ENCODE measurements at regions not wholly inside any gene's neighbourhood (a gene's known extent, or its start where the extent isn't known, plus 50 kb on each side); places are given as distances from the start of the nearest gene placed in this dataset.

DNA sequence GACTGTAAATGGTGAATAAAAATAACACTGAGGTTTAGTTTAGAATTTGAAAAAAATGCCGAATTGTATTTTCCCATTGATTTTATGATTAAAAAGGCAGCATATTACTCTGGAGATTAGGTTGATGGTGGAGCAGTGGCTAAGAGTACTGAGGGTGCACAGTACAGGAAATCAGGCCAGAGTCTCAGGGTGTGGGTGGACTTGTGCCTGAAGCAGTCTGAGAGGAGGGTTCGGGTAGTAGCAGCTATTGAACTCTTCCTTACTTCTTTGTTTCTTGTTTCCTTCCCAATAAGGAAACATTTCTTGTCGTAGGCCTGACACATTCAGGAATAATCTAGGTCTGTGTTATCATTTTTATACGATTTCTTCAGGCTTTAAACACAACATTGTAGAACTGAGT is 319.0 kb upstream of the MBL2 start:
- TF ChIP-seq, protein P1, sequence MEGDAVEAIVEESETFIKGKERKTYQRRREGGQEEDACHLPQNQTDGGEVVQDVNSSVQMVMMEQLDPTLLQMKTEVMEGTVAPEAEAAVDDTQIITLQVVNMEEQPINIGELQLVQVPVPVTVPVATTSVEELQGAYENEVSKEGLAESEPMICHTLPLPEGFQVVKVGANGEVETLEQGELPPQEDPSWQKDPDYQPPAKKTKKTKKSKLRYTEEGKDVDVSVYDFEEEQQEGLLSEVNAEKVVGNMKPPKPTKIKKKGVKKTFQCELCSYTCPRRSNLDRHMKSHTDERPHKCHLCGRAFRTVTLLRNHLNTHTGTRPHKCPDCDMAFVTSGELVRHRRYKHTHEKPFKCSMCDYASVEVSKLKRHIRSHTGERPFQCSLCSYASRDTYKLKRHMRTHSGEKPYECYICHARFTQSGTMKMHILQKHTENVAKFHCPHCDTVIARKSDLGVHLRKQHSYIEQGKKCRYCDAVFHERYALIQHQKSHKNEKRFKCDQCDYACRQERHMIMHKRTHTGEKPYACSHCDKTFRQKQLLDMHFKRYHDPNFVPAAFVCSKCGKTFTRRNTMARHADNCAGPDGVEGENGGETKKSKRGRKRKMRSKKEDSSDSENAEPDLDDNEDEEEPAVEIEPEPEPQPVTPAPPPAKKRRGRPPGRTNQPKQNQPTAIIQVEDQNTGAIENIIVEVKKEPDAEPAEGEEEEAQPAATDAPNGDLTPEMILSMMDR (IDR thresholded peaks at IDR 0.05; ENCODE audit: low read length), result no peak
- no peak for TF ChIP-seq EZH2 (IDR thresholded peaks at IDR 0.05; ENCODE audit: borderline replicate concordance, low read length)

All from OCI-LY1 (cell line).